ENCODE measurements at regions not wholly inside any gene's neighbourhood (a gene's known extent, or its start where the extent isn't known, plus 50 kb on each side); places are given as distances from the start of the nearest gene placed in this dataset.
A peak's percentile ranks its signal among the peaks of the same experiment; 100 is the strongest.

DNA sequence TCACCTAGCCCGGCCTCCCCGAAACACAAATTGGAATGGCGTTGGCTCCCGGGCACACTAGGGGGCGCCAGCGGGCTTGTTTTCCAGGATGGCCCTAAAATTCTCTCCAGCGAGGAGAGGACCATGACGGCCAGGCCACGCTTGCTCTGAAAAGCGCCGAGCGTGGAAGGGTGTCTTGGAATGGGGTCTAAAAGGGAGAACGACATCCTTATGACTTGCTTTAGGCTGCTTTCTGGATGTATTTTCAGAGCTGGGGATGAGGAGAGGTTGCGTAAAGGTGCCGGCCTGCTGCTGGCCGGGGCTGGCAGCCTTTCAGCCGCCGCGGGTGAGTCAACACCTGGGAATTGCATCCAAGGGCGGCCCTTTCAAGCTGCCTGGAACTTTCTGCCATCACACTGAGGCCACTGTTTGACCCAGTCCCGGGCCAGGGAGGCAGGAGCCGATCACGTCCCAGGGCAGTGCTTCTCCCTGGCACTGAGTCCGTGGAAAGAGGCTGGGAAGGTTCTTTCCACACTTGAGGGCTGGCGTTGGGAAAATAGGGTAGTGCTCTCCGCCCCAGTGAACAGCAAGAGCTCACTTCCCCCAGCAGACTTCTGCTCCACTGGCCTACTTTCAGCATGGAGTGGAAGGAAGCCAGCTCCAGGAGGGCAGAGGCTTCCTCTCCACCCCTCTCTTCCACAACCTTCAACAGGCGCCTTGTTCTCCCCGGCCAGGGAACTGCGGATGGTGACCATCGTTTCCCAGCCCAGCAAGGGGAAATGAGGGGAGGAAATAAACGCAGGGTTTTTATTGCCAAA is 216.2 kb downstream of the TTC8 start:
- FAIRE-seq (peak; percentile 74), DNase-seq (ENCODE audit: extremely low spot score, insufficient read length, low read depth) (peak; percentile 36)

DNA sequence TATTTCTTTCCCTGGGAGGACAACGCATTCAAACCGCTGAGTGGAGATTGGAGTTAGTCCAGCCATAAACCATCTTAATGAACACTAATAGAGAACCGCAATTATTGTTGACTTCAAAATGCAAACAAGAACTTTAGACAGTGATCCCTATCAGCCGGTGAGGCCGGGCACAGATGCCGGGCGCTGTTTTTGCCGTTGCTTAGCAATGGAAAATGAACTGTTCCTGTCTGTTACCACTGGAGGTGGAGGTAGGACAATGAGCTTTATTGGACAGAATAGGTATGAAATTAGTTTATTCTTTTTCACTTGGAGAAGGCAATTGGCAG is 216.8 kb downstream of the TTC8 start:
- DNase-seq (ENCODE audit: extremely low spot score, insufficient read length, low read depth) (no peak), FAIRE-seq (no peak)

DNA sequence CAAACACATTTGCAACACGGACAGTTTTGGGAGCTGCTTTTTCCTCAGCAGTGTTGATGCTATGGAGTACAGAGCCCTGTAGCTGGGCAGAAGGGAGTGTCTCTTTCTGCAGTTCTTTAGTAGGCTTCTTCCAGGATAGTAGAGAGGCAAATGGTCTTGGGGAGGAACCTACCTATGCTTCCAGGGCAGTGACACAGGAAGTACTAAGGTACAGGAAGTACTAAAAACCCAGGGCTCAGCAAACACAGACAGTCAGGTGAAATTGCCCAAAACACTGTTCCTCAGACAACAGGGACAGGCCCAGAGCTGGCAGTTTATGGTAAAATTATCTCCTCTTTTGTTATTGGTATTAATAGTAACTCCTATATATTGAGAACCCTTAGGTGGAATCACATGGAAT is 217.6 kb downstream of the TTC8 start:
- no peak for DNase-seq (ENCODE audit: extremely low spot score, insufficient read length, low read depth)
- FAIRE-seq, result no peak

DNA sequence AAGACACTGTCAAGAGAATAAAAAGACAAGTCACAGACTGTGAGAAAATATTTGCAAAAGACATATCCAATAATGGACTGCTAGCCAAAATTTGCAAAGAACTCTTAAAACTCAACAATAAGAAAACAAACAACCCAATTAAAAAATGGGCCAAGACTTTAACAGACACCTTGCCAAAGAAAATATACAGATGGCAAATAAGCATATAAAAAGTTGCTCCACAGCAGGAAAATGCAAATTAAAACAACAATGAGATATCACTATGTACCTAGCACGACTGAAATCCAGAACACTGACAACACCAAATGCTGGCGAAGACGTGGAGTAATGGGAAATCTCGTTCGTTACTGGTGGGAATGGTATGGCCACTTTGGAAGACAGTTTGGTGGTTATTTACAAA is 228.9 kb downstream of the TTC8 start:
- FAIRE-seq (no peak), DNase-seq (ENCODE audit: extremely low spot score, insufficient read length, low read depth) (no peak)

- FAIRE-seq (no peak), DNase-seq (ENCODE audit: extremely low spot score, insufficient read length, low read depth) (no peak)
Measured at GRCh38 chr14:89056394-89056793, 231.9 kb downstream of the TTC8 start.

DNA sequence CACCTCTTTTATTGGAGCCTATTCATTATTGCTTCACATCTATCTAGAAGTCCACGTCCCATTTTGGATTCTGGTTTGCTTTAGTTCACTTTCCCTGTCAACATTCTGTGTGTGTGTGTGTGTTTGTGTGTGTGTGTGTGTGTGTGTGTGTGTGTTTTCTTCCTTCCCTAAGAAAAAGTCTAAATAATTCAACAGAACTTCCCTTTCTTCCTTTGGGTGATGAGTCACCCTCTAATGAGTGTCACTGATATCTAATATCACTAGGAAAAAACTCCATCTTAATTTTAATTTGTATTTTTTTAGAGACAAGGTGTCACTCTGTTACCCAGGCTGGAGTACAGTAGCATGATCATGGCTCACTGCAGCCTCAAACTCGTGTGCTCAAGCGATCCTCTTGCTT is 234.2 kb downstream of the TTC8 start:
- FAIRE-seq, result no peak
- DNase-seq (ENCODE audit: extremely low spot score, insufficient read length, low read depth), result no peak

DNA sequence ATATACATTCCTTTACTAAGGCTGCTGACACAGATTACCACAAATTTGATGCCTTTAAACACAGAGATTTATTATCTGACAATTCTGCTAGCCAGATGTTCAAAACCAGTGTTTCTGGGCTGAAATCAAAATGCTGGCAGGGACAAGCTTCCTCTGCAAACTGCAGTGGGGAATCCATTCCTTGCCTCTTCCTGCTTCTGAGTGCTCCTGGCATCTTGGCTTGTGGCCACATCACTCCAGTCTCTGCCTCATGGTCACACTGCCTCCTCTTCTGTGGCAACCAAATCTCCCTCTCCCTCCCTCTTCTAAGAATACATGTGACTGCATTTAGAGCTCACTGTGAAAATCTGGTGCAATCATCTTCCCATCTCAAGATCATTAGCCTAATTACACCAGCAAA is 235.7 kb downstream of the TTC8 start:
- FAIRE-seq (no peak), DNase-seq (ENCODE audit: extremely low spot score, insufficient read length, low read depth) (no peak)

GRCh38 chr14:89061696-89062095 is 237.2 kb downstream of the TTC8 start:
- no peak for DNase-seq (ENCODE audit: extremely low spot score, insufficient read length, low read depth)
- FAIRE-seq, result no peak

GRCh38 chr14:89065879-89066278 is 241.4 kb downstream of the TTC8 start:
- no peak for DNase-seq (ENCODE audit: extremely low spot score, insufficient read length, low read depth)
- FAIRE-seq, result no peak

DNA sequence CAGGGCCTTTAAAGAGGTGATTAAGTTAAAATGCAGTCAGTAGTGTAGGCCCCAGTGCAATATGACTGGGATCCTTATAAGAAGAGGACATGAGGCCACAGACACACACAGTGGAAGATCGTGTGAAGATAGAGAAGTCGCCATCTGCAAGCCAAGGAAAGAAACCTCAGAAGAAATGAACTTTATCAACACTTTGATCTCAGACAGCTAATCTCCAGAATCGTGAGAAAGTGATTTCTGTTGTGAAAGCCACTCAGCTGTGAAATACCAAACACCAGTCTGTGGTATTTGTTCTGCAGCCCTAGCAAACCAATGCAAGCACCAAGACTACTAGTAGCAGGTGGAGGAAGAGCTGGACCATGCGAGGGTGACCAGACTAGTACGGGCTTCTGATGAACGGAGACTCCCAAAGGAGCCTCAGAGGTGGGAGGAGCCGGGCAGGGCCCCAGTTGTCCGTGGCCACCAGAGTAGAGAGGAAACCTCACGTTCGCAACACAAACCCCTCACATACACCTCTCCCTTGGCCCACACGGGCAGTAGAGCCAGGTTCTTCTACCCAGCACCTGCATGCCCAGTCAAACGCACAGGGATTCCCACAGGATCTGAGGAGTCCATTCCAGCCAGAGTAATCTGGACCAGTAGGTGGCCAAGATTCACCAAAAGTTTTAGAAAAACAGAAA is 243.0 kb downstream of the TTC8 start:
- no peak for DNase-seq (ENCODE audit: extremely low spot score, insufficient read length, low read depth)
- no peak for FAIRE-seq

DNA sequence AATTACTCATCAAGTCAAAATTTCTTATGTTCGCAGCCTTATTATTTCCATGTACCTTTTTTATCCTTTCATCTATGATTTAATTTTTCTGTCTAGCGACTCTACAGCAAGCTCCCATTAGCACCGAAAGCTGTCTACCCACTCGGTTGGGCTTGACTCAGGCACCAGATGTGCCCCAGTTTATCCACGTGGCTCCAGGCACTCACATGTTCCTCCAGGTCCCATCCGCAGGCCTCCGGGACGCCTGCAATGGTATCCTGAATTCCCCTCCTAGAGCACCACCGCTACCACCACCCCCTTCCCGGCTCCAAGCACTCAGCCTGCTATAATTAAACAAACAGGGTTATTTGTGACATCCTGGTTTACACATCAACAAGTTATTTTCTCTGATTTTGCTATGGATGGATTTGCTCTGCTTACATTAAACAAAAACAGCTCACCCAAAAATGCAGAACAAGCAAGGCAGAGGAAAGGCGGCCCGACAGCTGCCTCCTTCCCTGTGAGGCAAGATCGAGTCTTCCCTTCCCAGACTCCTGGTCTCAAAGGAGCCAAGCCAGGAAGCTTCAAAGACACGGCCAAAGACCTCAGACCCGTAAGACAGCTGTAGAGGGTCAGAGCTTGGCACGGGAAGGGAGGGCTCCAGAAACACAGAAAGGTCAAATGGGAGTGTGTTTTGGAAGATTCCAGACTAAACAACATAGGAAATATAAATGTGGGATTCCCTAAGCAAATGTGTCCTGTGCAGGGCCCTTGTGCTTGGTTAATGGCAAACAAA is 253.8 kb downstream of the TTC8 start:
- FAIRE-seq, result no peak
- DNase-seq (ENCODE audit: extremely low spot score, insufficient read length, low read depth), result no peak

DNA sequence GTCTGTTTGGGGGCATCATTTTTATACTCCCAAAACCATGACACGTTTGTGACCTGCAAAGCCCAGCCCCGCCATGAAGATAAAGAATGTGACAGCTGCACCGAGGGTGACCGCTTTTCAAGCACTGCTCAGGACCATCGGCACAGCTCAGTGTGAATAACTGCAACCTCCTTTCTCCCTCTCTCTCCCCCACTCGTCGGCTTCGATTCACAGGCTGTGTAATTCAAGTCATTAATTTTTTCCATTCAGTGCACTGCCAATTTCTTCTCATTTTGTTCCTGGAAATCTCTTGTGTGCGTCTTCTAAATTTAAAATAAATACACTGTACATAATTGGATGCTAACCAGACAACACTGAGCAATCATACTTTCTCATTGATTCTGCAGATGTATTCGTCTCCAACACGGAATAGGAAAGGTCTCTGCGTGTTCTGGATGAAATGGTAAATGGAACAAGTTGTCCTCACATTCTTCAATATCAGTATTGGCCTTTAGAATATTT is 260.8 kb downstream of the TTC8 start:
- no peak for FAIRE-seq
- DNase-seq (ENCODE audit: extremely low spot score, insufficient read length, low read depth), result no peak

GRCh38 chr14:89085737-89086382 is 261.4 kb downstream of the TTC8 start:
- DNase-seq (ENCODE audit: extremely low spot score, insufficient read length, low read depth), result no peak
- no peak for FAIRE-seq

DNA sequence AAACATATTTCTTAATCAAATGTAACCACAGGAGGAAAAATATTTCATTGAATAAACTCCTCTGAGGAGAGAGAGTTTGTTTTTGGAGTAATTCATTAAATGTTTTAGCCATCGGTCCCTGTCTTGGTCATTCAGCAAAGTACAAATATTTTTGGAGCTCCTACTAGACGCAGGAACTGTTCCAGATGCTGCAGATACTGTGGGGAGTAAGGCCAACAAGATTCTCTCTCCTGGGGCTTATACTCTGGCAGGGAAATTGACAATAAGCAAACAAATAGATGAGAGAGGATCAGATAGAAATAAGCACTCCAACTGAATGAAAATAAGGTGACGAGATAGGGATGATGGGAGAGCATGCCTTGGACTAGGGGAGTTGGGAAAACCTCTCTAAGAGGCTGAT is 264.1 kb downstream of the TTC8 start:
- FAIRE-seq, result no peak
- no peak for DNase-seq (ENCODE audit: extremely low spot score, insufficient read length, low read depth)

- FAIRE-seq, result no peak
- no peak for DNase-seq (ENCODE audit: extremely low spot score, insufficient read length, low read depth)
Measured at GRCh38 chr14:89089330-89089729, 264.9 kb downstream of the TTC8 start.

DNA sequence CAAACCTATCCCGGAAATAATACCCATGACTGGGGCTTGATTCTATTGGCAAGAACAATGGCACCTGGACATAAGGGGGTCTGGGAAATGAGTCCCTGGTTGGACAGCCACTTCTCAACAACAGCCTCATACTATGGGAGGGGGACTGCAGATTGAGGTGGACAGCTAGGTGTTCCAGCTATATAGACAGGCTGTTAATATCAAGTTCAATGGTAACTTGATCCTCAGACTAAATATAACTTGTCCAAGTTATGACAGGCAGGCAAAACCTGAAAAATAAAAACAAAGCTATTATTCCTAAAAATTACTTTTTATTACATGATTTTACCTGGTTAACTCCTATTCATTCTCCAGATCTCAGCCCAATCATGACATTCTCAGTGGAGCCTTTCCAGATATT is 267.3 kb downstream of the TTC8 start:
- DNase-seq (ENCODE audit: extremely low spot score, insufficient read length, low read depth), result no peak
- no peak for FAIRE-seq

DNA sequence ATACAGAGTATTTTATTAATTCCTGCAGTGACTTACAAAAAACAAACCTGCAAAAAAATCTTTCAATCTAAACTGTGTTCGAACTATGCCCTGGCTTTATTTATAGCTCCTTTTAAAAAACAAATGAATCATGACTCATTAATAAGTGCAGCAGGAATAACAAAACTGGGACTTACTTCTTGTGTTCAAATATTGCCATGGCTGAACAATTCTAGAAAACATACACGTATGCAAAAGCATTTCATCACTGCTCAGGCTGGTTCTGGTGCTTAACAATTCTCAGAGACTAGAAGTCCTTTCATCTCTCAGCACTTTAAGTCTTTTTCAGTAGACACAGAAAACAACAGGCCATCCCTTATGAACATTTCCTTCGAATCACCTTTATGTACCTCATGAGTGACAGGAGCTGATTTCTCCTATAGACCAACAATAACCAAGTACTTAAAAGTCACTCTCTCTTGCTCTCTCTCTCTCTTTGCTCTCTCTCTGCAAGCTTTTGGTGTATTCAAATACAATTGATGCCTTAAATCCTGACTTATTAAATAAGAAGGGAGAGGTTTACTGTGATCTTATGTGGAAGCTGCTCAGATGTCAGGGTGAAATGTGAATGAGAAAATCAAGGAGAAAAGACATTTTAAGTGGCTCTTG is 268.8 kb downstream of the TTC8 start:
- DNase-seq (ENCODE audit: extremely low spot score, insufficient read length, low read depth) (no peak), FAIRE-seq (no peak)

DNA sequence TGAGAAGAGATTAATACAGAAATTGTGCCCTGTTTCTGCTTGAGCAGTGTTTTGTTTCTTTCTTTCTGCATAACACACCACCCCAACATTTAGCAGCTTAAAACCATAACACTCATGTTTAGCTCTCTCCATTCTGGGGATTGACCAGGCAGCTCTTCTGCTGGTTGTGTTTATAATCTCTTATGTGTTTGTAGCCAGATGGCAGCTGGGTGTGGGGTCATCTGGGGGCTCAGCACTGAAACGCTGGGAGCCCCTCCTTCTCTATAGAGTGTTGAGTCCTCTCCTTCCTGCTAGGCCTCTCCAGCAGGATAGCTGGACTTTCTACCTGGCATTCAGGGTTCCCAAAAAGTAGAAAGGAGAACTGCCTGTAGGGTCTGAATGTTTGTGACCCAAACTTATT is 270.6 kb downstream of the TTC8 start:
- no peak for DNase-seq (ENCODE audit: extremely low spot score, insufficient read length, low read depth)
- no peak for FAIRE-seq

DNA sequence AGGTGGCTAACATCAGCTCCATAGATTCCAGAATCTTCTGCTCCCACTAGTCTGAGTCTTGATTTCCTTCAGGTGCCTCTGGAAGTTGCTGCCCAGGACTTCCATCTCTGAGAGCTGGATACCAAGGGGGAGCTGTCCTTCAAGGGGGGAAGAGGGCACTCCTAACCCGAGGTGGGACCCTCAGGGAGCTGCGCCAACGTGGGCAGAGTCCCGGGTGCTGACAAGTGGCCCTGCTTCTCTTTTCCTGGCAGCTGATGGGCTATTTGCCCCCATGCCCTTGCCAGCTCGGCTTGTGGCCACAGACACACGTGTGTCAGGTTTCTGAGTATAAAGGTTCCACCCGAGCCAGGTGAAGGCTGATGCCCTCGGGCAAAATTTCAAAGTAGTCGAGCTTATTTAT is 272.5 kb downstream of the TTC8 start:
- DNase-seq (ENCODE audit: extremely low spot score, insufficient read length, low read depth) (no peak), FAIRE-seq (no peak)

DNA sequence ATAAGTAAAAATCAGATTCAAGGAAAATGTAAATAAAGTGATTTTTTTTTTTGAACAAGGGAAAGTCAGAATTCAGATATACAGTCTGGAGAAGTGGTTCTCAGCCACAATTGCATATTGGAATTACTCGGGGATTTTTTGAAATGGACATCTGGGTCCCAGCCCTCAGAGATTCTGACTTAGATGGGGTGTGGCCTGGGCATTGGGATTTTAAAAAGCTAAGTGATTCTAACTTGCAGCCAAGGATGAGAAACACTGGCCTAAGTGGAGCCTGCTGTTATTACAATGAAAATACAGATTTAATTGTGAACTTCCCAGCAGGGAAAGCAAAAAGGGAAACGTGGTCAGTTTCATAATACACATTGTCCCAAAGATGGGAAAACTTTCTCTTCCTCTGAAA is 273.8 kb downstream of the TTC8 start:
- DNase-seq (ENCODE audit: extremely low spot score, insufficient read length, low read depth), result no peak
- no peak for FAIRE-seq

All from GM18507 (cell line).